Erythroblast (primary cell): ENCODE measurements at regions not wholly inside any gene's neighbourhood (a gene's known extent, or its start where the extent isn't known, plus 50 kb on each side); places are given as distances from the start of the nearest gene placed in this dataset.

Experiments used
- GATA1 ChIP-seq: IDR thresholded peaks from 2 replicates; pipeline ENCODE4 v1.6.1; 2011; ENCODE audit warnings: low read depth, mild to moderate bottlenecking, control low read depth, low read length, moderate library complexity
- POLR2A ChIP-seq: IDR thresholded peaks from 2 replicates; pipeline ENCODE4 v1.6.1; 2011; ENCODE audit warnings: mild to moderate bottlenecking, low read length

DNA sequence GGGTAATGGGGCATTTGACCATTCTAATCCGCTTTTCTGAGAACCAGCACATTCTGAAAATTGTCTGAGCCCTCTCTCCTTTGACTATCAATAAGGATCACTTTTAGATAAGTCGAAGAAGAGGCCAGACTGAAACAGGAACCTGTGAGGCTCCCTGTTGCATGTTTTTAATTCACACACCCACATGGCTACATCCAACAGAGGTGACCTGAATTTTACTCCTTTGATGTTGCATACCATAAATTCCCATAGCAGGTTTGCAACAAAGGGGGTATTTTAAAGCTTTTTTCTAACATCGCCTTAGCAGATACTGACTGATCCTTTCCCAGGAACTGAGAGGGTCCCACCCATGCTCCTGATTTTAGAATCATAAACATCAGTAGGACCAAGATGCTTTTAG lies 450.8 kb downstream of the USP25 start:
- TF ChIP-seq POLR2A = no peak
- no peak for TF ChIP-seq GATA1
